GM12865 (cell line): ENCODE measurements at regions not wholly inside any gene's neighbourhood (a gene's known extent, or its start where the extent isn't known, plus 50 kb on each side); places are given as distances from the start of the nearest gene placed in this dataset.
"Not testable (repeated sequence)": the region's sequence is repeated elsewhere in the genome, so short reads cannot be mapped to it uniquely, and the experiment has no call there.

ENCODE experiments used
- DNase-seq: peaks from one replicate; pipeline ENCODE4 v3.0.0; 2010; ENCODE audit warnings: low read depth
- H3K4me3 ChIP-seq: 2 replicates; pipeline ENCODE4 v1.5.1; 2011; ENCODE audit warnings: mild to moderate bottlenecking, low read depth, low read length, control low read depth
- CTCF ChIP-seq: IDR thresholded peaks from 2 replicates; pipeline ENCODE4 v1.5.1; 2011; ENCODE audit warnings: low read length, control low read depth, low read depth, inconsistent platforms; ENCODE audit not compliant: insufficient read depth; ENCODE audit errors: missing control alignments

- DNase-seq = no peak
- no peak for TF ChIP-seq CTCF
- H3K4me3 ChIP-seq = no peak overlapping the region
Observed at GRCh38 chr2:10230499-10230898, 72.2 kb upstream of the HPCAL1 start.

- not testable (repeated sequence) for DNase-seq, H3K4me3 ChIP-seq
Observed at GRCh38 chr2:10230921-10231320, 71.8 kb upstream of the HPCAL1 start.

GRCh38 chr2:10231551-10232085 lies 71.1 kb upstream of the HPCAL1 start:
- no peak overlapping the region for H3K4me3 ChIP-seq
- DNase-seq = no peak
- TF ChIP-seq CTCF = no peak

GRCh38 chr2:10232096-10232815 lies 70.4 kb upstream of the HPCAL1 start:
- no peak for DNase-seq
- no peak for TF ChIP-seq CTCF
- no peak overlapping the region for H3K4me3 ChIP-seq

- no peak for TF ChIP-seq CTCF
- H3K4me3 ChIP-seq = no peak overlapping the region
- no peak for DNase-seq
Observed at GRCh38 chr2:10233131-10234012, 69.3 kb upstream of the HPCAL1 start.

- TF ChIP-seq CTCF = no peak
- no peak overlapping the region for H3K4me3 ChIP-seq
- DNase-seq = no peak
Observed at GRCh38 chr2:10234013-10234306, 68.7 kb upstream of the HPCAL1 start.

GRCh38 chr2:10234409-10235094 lies 68.2 kb upstream of the HPCAL1 start:
- no peak for TF ChIP-seq CTCF
- H3K4me3 ChIP-seq = no peak overlapping the region
- DNase-seq = no peak
